ENCODE measurements at regions not wholly inside any gene's neighbourhood (a gene's known extent, or its start where the extent isn't known, plus 50 kb on each side); places are given as distances from the start of the nearest gene placed in this dataset.
"Not testable (repeated sequence)": the region's sequence is repeated elsewhere in the genome, so short reads cannot be mapped to it uniquely, and the experiment has no call there.

GRCh38 chr17:70691150-70691549 is 521.8 kb downstream of the KCNJ2 start:
- no peak overlapping the region for H3K27ac Mint-ChIP-seq

GRCh38 chr17:70699408-70699807 is 530.1 kb downstream of the KCNJ2 start:
- Mint-ChIP-seq H3K4me1 (no peaks in the 10 kb centered on the region), H3K9me3 (peaks cover 1% of the 10 kb centered on the region), H3K27ac (no peak overlapping the region), H3K36me3 (no peaks in the 10 kb centered on the region), H3K4me3 (no peak overlapping the region), H3K27me3 (no peaks in the 10 kb centered on the region)
- DNase-seq (ENCODE audit: low spot score in 2 of 2) = no peak
- no peak for ATAC-seq (ENCODE audit: low read depth)

More at GRCh38 chr17:70691150-70691549, 521.8 kb downstream of the KCNJ2 start:
- H3K9me3 Mint-ChIP-seq = peaks cover 7% of the 10 kb centered on the region
- no peaks in the 10 kb centered on the region for H3K36me3 Mint-ChIP-seq
- no peaks in the 10 kb centered on the region for H3K27me3 Mint-ChIP-seq
- DNase-seq (ENCODE audit: low spot score in 2 of 2) (no peak), ATAC-seq (ENCODE audit: low read depth) (no peak)
- H3K4me1 Mint-ChIP-seq = no peaks in the 10 kb centered on the region
- no peak overlapping the region for H3K4me3 Mint-ChIP-seq

- Mint-ChIP-seq H3K27ac (no peak overlapping the region), H3K9me3 (peaks cover 6% of the 10 kb centered on the region), H3K36me3 (no peaks in the 10 kb centered on the region), H3K27me3 (no peaks in the 10 kb centered on the region), H3K4me1 (no peaks in the 10 kb centered on the region), H3K4me3 (no peak overlapping the region)
- no peak for DNase-seq (ENCODE audit: low spot score in 2 of 2)
- no peak for ATAC-seq (ENCODE audit: low read depth)
Observed at GRCh38 chr17:70702683-70703255, 533.4 kb downstream of the KCNJ2 start.

GRCh38 chr17:70709596-70709995 is 540.3 kb downstream of the KCNJ2 start:
- Mint-ChIP-seq H3K36me3 (no peaks in the 10 kb centered on the region), H3K9me3 (peaks cover 7% of the 10 kb centered on the region), H3K27me3 (no peaks in the 10 kb centered on the region), H3K4me3 (no peak overlapping the region), H3K27ac (no peak overlapping the region), H3K4me1 (no peaks in the 10 kb centered on the region)
- ATAC-seq (ENCODE audit: low read depth) (no peak), DNase-seq (ENCODE audit: low spot score in 2 of 2) (no peak)

- no peak for ATAC-seq (ENCODE audit: low read depth)
- DNase-seq (ENCODE audit: low spot score in 2 of 2) = no peak
- no peaks in the 10 kb centered on the region for H3K4me1 Mint-ChIP-seq
- no peaks in the 10 kb centered on the region for H3K36me3 Mint-ChIP-seq
- H3K9me3 Mint-ChIP-seq = peaks cover 7% of the 10 kb centered on the region
- no peak overlapping the region for H3K4me3 Mint-ChIP-seq
- no peaks in the 10 kb centered on the region for H3K27me3 Mint-ChIP-seq
- no peak overlapping the region for H3K27ac Mint-ChIP-seq
Observed at GRCh38 chr17:70713694-70714093, 544.4 kb downstream of the KCNJ2 start.

GRCh38 chr17:70716551-70716950 is 547.2 kb downstream of the KCNJ2 start:
- no peak overlapping the region for H3K27ac Mint-ChIP-seq
- H3K36me3 Mint-ChIP-seq = no peaks in the 10 kb centered on the region
- H3K4me1 Mint-ChIP-seq = no peaks in the 10 kb centered on the region
- DNase-seq (ENCODE audit: low spot score in 2 of 2) (no peak), ATAC-seq (ENCODE audit: low read depth) (no peak)
- H3K4me3 Mint-ChIP-seq = no peak overlapping the region
- peaks cover 10% of the 10 kb centered on the region for H3K9me3 Mint-ChIP-seq
- no peaks in the 10 kb centered on the region for H3K27me3 Mint-ChIP-seq

- ATAC-seq (ENCODE audit: low read depth) (no peak), DNase-seq (ENCODE audit: low spot score in 2 of 2) (no peak)
- no peak overlapping the region for H3K27ac Mint-ChIP-seq
- H3K9me3 Mint-ChIP-seq = peaks cover 10% of the 10 kb centered on the region
- no peaks in the 10 kb centered on the region for H3K27me3 Mint-ChIP-seq
- no peaks in the 10 kb centered on the region for H3K36me3 Mint-ChIP-seq
- no peak overlapping the region for H3K4me3 Mint-ChIP-seq
- no peaks in the 10 kb centered on the region for H3K4me1 Mint-ChIP-seq
Observed at GRCh38 chr17:70717042-70717441, 547.7 kb downstream of the KCNJ2 start.

- DNase-seq (ENCODE audit: low spot score in 2 of 2) = no peak
- Mint-ChIP-seq H3K36me3 (no peaks in the 10 kb centered on the region), H3K9me3 (no peaks in the 10 kb centered on the region), H3K4me3 (no peak overlapping the region), H3K4me1 (no peaks in the 10 kb centered on the region), H3K27ac (no peak overlapping the region), H3K27me3 (no peaks in the 10 kb centered on the region)
- no peak for ATAC-seq (ENCODE audit: low read depth)
Observed at GRCh38 chr17:70736375-70736957, 567.1 kb downstream of the KCNJ2 start.

- no peak for DNase-seq (ENCODE audit: low spot score in 2 of 2)
Observed at GRCh38 chr17:70739065-70739464, 569.7 kb downstream of the KCNJ2 start.

GRCh38 chr17:70746574-70746973 is 577.2 kb downstream of the KCNJ2 start:
- not testable (repeated sequence) for H3K27me3 Mint-ChIP-seq; H3K4me1 Mint-ChIP-seq; H3K36me3 Mint-ChIP-seq; H3K27ac Mint-ChIP-seq; ATAC-seq (ENCODE audit: low read depth); H3K4me3 Mint-ChIP-seq; H3K9me3 Mint-ChIP-seq; DNase-seq (ENCODE audit: low spot score in 2 of 2)

More at GRCh38 chr17:70739065-70739464, 569.7 kb downstream of the KCNJ2 start:
- H3K36me3 Mint-ChIP-seq = no peaks in the 10 kb centered on the region
- no peaks in the 10 kb centered on the region for H3K4me1 Mint-ChIP-seq
- no peak overlapping the region for H3K27ac Mint-ChIP-seq
- ATAC-seq (ENCODE audit: low read depth) = no peak
- no peak overlapping the region for H3K4me3 Mint-ChIP-seq
- peaks cover 3% of the 10 kb centered on the region for H3K9me3 Mint-ChIP-seq
- H3K27me3 Mint-ChIP-seq = no peaks in the 10 kb centered on the region

- no peak overlapping the region for H3K4me3 Mint-ChIP-seq
- H3K27ac Mint-ChIP-seq = no peak overlapping the region
- no peaks in the 10 kb centered on the region for H3K36me3 Mint-ChIP-seq
Observed at GRCh38 chr17:70750983-70751382, 581.7 kb downstream of the KCNJ2 start.

GRCh38 chr17:70752461-70752860 is 583.1 kb downstream of the KCNJ2 start:
- H3K4me3 Mint-ChIP-seq; H3K36me3 Mint-ChIP-seq; H3K27ac Mint-ChIP-seq; H3K27me3 Mint-ChIP-seq; ATAC-seq (ENCODE audit: low read depth); H3K4me1 Mint-ChIP-seq; DNase-seq (ENCODE audit: low spot score in 2 of 2); H3K9me3 Mint-ChIP-seq: not testable (repeated sequence)

More at GRCh38 chr17:70750983-70751382, 581.7 kb downstream of the KCNJ2 start:
- Mint-ChIP-seq H3K9me3 (peaks cover 3% of the 10 kb centered on the region), H3K4me1 (no peaks in the 10 kb centered on the region), H3K27me3 (no peaks in the 10 kb centered on the region)
- DNase-seq (ENCODE audit: low spot score in 2 of 2) (no peak), ATAC-seq (ENCODE audit: low read depth) (no peak)

- DNase-seq (ENCODE audit: low spot score in 2 of 2) (no peak), ATAC-seq (ENCODE audit: low read depth) (no peak)
- H3K4me1 Mint-ChIP-seq = no peaks in the 10 kb centered on the region
- H3K36me3 Mint-ChIP-seq = no peaks in the 10 kb centered on the region
- H3K27ac Mint-ChIP-seq = no peak overlapping the region
- H3K9me3 Mint-ChIP-seq = peaks cover 4% of the 10 kb centered on the region
- H3K27me3 Mint-ChIP-seq = no peaks in the 10 kb centered on the region
- H3K4me3 Mint-ChIP-seq = no peak overlapping the region
Observed at GRCh38 chr17:70752966-70753467, 583.7 kb downstream of the KCNJ2 start.

- DNase-seq (ENCODE audit: low spot score in 2 of 2) (no peak), ATAC-seq (ENCODE audit: low read depth) (no peak)
- no peak overlapping the region for H3K27ac Mint-ChIP-seq
- H3K4me1 Mint-ChIP-seq = no peaks in the 10 kb centered on the region
- H3K4me3 Mint-ChIP-seq = no peak overlapping the region
- H3K36me3 Mint-ChIP-seq = no peaks in the 10 kb centered on the region
- peaks cover 2% of the 10 kb centered on the region for H3K9me3 Mint-ChIP-seq
- H3K27me3 Mint-ChIP-seq = no peaks in the 10 kb centered on the region
Observed at GRCh38 chr17:70763018-70763417, 593.7 kb downstream of the KCNJ2 start.

Measured in memory B cell (primary cell).